GM19372 (cell line): ENCODE measurements at regions not wholly inside any gene's neighbourhood (a gene's known extent, or its start where the extent isn't known, plus 50 kb on each side); places are given as distances from the start of the nearest gene placed in this dataset.
"Not testable (repeated sequence)": the region's sequence is repeated elsewhere in the genome, so short reads cannot be mapped to it uniquely, and the experiment has no call there.

ENCODE experiments used
- ATAC-seq: cut with Tn5 transposase; IDR thresholded peaks from one replicate; pipeline ENCODE4 v1.9.1; 2021; ENCODE audit warnings: mild to moderate bottlenecking, low read depth, moderate library complexity; ENCODE audit not compliant: unreplicated experiment

DNA sequence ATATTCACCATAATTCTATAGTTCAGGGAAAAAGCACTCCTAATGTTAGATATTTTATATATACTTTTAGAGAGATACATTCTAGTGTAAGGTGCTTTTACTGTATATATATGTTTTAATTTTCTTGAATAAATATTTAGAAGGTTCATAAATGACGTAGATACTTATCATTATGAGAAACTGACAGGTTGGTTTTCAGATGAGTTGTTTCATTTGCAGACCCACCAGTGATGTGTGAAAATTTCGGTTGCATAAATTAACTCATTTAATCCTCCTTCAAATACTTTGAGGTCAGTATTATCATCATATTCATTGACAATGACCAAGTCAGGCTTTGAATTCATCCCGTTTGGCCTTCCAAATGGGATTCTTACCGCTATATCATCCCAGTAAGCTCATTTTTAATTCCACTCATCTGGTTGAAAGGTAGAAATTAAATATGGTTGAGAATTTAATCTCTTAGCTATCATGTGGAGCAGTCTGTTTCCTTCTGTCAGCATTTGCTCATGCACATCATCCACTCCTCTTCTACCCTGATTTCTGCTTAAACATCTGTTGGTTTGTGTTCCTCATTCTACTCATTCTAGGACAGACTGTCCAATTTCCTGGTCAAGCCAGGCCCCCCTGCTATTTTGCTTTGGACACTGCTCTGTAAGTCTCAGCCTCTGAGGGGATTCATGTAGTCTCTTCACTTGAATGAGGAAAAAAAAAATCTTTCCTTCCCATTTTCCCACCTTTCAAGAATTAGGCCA lies 1156.6 kb downstream of the PLA2G4A start:
- ATAC-seq = no peak

- ATAC-seq = peak; percentile 58
Measured at GRCh38 chr1:187985897-187986654, 1157.3 kb downstream of the PLA2G4A start.

- no peak for ATAC-seq
Measured at GRCh38 chr1:187987236-187987776, 1158.6 kb downstream of the PLA2G4A start.

GRCh38 chr1:187991944-187992343 lies 1163.2 kb downstream of the PLA2G4A start:
- ATAC-seq = no peak

GRCh38 chr1:187996780-187997179 lies 1168.0 kb downstream of the PLA2G4A start:
- no peak for ATAC-seq

DNA sequence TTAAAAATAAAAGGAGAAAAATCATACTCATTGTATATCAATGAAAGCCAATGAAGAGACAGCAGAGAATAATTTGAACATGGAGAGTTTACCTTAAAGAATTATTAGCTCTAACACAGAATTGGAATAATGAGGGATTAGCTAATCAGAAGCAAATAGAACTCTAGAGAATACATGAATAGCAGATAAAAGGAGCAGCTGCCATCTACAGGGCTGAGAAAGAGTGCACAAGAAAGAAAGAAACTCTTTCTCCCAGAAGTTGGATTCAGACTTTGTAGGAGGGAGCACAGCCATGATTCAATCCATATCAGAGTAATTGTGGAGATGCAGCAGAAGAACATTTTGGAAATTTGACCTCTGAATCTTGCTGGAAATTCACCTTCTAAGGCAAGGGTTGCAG lies 1171.2 kb downstream of the PLA2G4A start:
- no peak for ATAC-seq

- not testable (repeated sequence) for ATAC-seq
Measured at GRCh38 chr1:188003687-188004086, 1174.9 kb downstream of the PLA2G4A start.

DNA sequence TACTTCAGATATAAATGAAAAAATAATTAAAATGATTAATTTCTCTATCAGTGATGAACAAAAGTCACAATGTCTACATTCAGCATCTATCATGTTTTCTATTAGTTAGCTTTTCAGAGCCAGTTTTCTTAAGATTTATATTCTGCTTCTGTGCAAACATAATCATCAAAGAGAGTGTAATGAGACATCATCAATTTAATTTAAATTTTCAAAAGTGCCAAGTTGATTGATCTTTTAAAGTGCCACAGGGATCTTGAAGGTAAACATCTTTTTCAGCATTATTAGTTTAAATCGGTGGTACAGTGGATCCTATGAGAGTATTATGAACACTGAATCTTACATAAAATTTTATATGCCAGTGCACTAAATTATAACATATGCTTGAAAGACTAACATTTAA lies 1176.1 kb downstream of the PLA2G4A start:
- ATAC-seq = no peak

DNA sequence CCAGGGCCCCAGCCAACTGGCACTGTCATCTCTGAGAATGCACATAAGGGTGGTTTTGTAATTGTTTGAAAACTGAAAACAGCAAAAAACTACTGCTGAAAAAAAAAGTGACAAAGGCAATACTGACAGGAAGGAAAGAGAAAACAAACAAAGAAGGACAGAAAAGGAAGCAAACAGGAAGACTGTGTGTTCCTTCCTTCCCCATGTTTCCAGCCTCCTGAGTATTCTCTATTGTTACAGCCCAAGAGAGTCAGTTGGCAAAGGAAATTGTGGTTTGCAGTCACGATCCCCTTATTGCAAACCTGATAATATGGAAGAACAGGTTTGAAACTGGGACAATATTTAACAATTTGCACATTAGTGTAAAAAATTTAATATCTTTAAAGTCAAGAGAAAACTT lies 1177.6 kb downstream of the PLA2G4A start:
- ATAC-seq = no peak

GRCh38 chr1:188013222-188013849 lies 1184.6 kb downstream of the PLA2G4A start:
- not testable (repeated sequence) for ATAC-seq

DNA sequence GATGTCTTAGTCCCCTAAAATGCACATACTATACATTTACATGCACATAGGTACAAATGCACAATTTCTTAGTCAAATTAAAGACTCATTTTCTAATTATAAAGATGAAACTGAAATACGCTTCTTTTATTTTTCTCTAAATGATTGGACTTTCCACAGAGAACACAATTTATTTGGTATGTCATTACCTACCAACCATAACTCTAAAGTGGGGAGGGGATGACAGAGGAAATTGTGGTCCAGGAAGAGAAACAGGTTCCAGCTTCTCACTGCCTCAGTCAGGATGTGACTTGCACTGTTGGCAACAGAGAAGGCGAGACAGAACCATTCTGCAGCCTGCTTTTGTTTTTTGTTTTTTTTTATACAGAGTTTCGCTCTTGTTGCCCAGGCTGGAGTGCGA lies 1189.2 kb downstream of the PLA2G4A start:
- ATAC-seq = no peak

- ATAC-seq = no peak
Measured at GRCh38 chr1:188022661-188023060, 1193.9 kb downstream of the PLA2G4A start.

- no peak for ATAC-seq
Measured at GRCh38 chr1:188023206-188023605, 1194.5 kb downstream of the PLA2G4A start.

- ATAC-seq = no peak
Measured at GRCh38 chr1:188027613-188028012, 1198.9 kb downstream of the PLA2G4A start.

GRCh38 chr1:188037572-188037971 lies 1208.8 kb downstream of the PLA2G4A start:
- not testable (repeated sequence) for ATAC-seq

DNA sequence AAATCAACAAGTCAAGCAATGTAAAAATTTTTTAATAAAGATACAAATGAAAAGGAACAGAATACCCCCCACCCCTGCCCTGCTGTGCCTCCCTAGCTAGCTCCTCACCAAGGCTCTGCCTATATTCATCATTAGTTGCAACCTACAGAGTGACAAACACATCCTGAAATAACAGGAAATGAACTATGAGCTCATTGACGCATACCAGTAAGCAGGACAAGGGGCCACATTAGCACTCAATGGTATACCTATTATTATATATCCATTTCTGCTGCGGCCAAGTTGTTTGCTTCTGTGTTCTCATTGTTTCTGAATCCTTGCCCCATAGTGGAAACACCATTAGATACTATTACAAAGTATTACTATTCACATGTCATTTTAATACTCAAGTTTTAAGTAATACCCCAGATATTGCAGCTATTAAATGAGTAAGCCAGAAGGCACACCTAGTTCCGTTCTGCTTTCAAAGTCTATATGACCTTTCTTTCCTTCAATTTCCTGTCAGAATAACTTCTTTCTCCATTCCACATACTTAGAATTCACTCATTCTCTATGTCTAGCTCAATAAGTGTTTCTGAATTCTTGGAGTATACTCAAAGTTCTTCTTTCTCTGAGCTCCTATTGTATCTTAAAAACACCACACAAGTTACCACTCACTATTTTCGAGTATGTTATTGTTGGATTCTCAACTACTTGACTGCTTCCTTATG lies 1214.9 kb downstream of the PLA2G4A start:
- ATAC-seq = no peak

- ATAC-seq = no peak
Measured at GRCh38 chr1:188050250-188050649, 1221.5 kb downstream of the PLA2G4A start.

DNA sequence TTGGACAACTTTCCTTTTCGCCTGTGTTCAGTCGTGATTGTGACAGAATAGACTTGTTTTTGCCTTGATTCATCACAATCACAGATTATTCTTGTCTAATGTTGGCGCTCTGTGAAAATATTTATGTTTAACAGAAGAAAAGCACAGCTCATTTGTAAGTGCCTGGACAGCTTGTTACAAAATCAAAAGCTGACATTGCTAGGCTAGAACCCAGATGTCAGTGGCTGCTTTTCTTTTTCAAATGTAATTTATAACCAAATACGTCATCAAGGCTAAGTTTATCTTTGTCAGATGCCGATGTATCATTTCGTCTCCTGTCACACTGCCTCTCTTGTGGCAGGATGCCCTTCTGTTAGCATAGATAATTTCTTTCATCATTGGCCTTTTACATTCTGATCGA lies 1227.3 kb downstream of the PLA2G4A start:
- ATAC-seq = no peak

- ATAC-seq = no peak
Measured at GRCh38 chr1:188058801-188059200, 1230.1 kb downstream of the PLA2G4A start.

- no peak for ATAC-seq
Measured at GRCh38 chr1:188061881-188062280, 1233.1 kb downstream of the PLA2G4A start.

DNA sequence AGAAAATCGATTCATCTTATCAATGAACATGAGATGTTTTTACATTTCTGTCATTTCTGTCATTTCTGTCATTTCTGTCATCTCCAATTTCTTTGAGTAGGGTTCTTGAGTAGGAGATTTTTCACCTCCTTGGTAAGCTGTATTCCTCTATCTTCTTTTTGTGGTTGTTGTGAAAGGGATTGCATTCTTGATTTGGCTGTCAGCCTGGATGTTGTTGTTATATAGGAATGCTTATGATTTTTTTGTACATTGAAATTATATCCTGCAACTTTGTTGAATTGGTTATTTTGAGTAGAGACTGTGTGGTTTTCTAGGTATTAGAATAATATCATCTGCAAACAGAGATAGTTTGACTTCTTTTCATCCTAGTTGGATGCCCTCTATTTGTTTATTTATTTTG lies 1233.7 kb downstream of the PLA2G4A start:
- no peak for ATAC-seq
